Smooth muscle cell (in vitro differentiated cells): ENCODE measurements at regions not wholly inside any gene's neighbourhood (a gene's known extent, or its start where the extent isn't known, plus 50 kb on each side); places are given as distances from the start of the nearest gene placed in this dataset.

Experiments used
- DNase-seq: peaks from one replicate; lab custom pipeline; 2025; ENCODE audit not compliant: unreplicated experiment; lab: John Stamatoyannopoulos, UW
- H2AFZ ChIP-seq: fragments of 200-600 bp; sonication (generic); 2 replicates; pipeline ENCODE4 v1.6.0; 2016; ENCODE audit warnings: antibody characterized with exemption, low read depth, mild to moderate bottlenecking
- H3F3A ChIP-seq: fragments of 200-600 bp; sonication (generic); 2 replicates; pipeline ENCODE4 v1.6.0; 2017; ENCODE audit warnings: antibody characterized with exemption, low read depth
- H3K27ac ChIP-seq: fragments of 200-600 bp; sonication (generic); 2 replicates; pipeline ENCODE4 v1.5.1; 2016; ENCODE audit warnings: low read depth, mild to moderate bottlenecking
- H3K27me3 ChIP-seq: fragments of 200-600 bp; sonication (generic); 2 replicates; pipeline ENCODE4 v1.6.1; 2016; ENCODE audit warnings: low read depth, mild to moderate bottlenecking
- H3K36me3 ChIP-seq: fragments of 200-600 bp; sonication (generic); 2 replicates; pipeline ENCODE4 v1.5.1; 2016; ENCODE audit warnings: low read depth
- H3K4me1 ChIP-seq: fragments of 200-600 bp; sonication (generic); 2 replicates; pipeline ENCODE4 v1.5.1; 2016; ENCODE audit warnings: low read depth
- H3K4me2 ChIP-seq: fragments of 200-600 bp; sonication (generic); 2 replicates; pipeline ENCODE4 v1.6.0; 2016; ENCODE audit warnings: mild to moderate bottlenecking
- H3K4me3 ChIP-seq: fragments of 200-600 bp; sonication (generic); 2 replicates; pipeline ENCODE4 v1.5.1; 2016; ENCODE audit warnings: mild to moderate bottlenecking
- H3K79me2 ChIP-seq: fragments of 200-600 bp; sonication (generic); 2 replicates; pipeline ENCODE4 v1.6.0; 2016; ENCODE audit warnings: low read depth, mild to moderate bottlenecking
- H3K9ac ChIP-seq: fragments of 200-600 bp; sonication (generic); 2 replicates; pipeline ENCODE4 v1.6.0; 2016; ENCODE audit warnings: low read depth
- H3K9me3 ChIP-seq: fragments of 200-600 bp; sonication (generic); replicated peaks from 2 replicates; pipeline ENCODE4 v1.5.1; 2016; ENCODE audit warnings: low read depth
- H4K20me1 ChIP-seq: fragments of 200-600 bp; sonication (generic); 2 replicates; pipeline ENCODE4 v1.6.0; 2016; ENCODE audit warnings: low read depth
- WGBS: methylation state at CpG from one replicate; pipeline ENCODE4 v1.1.7; 2016; ENCODE audit warnings: low lambda C conversion rate; 5-methylcytosine and 5-hydroxymethylcytosine counted together
- TF ChIP-seq, protein P1 (sequence below): fragments of 200-600 bp; sonication (generic); IDR thresholded peaks from 2 replicates; pipeline ENCODE4 v1.5.1; 2017; ENCODE audit warnings: borderline replicate concordance, mild to moderate bottlenecking, antibody characterized with exemption; ENCODE audit not compliant: insufficient read depth, poor library complexity, severe bottlenecking

DNA sequence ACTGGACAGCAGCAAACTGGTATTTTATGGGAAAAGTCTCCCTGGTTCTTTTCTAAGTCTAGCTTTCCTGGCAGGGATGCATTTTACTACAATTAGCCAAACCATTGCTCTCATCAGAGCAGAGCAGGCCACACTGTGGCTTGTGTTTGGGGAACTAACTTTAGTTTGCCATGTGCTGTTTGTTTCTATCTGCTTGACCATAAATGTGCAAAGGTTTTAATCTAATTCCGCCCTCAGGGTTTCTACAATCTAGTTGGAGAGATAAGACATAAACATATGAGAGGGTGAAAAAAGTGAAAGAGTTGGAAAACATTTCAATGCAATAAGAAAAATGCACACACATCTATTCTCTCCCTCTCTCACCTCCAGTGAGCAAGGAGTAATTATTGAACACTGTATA, 86.9 kb upstream of the MAPK4 start:
- Histone ChIP-seq H3K9ac (no peak overlapping the region), H3K4me3 (no peak overlapping the region), H4K20me1 (no peaks in the 10 kb centered on the region), H3K36me3 (no peaks in the 10 kb centered on the region), H3K9me3 (no peaks in the 10 kb centered on the region), H2AFZ (no peak overlapping the region), H3F3A (no peaks in the 10 kb centered on the region), H3K27me3 (no peaks in the 10 kb centered on the region), H3K27ac (no peak overlapping the region), H3K4me2 (no peak overlapping the region), H3K4me1 (no peaks in the 10 kb centered on the region), H3K79me2 (no peaks in the 10 kb centered on the region)
- 42% methylated on average over 1 of the region's 1 CpG for WGBS
- DNase-seq, result no peak
- TF ChIP-seq, protein P1, sequence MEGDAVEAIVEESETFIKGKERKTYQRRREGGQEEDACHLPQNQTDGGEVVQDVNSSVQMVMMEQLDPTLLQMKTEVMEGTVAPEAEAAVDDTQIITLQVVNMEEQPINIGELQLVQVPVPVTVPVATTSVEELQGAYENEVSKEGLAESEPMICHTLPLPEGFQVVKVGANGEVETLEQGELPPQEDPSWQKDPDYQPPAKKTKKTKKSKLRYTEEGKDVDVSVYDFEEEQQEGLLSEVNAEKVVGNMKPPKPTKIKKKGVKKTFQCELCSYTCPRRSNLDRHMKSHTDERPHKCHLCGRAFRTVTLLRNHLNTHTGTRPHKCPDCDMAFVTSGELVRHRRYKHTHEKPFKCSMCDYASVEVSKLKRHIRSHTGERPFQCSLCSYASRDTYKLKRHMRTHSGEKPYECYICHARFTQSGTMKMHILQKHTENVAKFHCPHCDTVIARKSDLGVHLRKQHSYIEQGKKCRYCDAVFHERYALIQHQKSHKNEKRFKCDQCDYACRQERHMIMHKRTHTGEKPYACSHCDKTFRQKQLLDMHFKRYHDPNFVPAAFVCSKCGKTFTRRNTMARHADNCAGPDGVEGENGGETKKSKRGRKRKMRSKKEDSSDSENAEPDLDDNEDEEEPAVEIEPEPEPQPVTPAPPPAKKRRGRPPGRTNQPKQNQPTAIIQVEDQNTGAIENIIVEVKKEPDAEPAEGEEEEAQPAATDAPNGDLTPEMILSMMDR, result no peak

DNA sequence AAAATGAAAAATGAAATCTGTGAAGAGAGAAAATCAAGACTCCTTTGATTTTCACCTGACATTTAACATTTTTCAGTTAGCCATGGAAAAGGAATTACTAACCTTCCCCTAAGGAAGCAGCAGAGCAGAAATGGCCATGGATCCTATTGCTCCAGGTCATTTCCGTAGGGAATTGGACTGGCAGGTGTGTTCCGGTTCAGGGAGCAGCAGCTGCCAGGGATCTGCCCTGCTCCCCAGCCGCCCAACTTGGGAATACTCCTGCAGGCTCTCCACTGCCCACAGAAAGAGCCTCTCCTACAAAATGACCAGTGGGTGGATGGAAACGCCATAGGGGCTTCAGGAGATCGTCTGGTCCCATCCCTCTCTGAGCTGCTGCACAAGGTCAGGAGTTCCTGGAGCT, 86.0 kb upstream of the MAPK4 start:
- Histone ChIP-seq H3K9me3 (no peaks in the 10 kb centered on the region), H4K20me1 (no peaks in the 10 kb centered on the region), H3K79me2 (no peaks in the 10 kb centered on the region), H3F3A (no peaks in the 10 kb centered on the region), H3K9ac (no peak overlapping the region), H3K4me3 (no peak overlapping the region), H2AFZ (no peak overlapping the region), H3K27ac (no peak overlapping the region), H3K27me3 (no peaks in the 10 kb centered on the region), H3K4me1 (no peaks in the 10 kb centered on the region), H3K36me3 (no peaks in the 10 kb centered on the region), H3K4me2 (no peak overlapping the region)
- TF ChIP-seq, protein P1, result no peak
- WGBS, result 87% methylated on average over 5 of the region's 5 CpGs
- no peak for DNase-seq

DNA sequence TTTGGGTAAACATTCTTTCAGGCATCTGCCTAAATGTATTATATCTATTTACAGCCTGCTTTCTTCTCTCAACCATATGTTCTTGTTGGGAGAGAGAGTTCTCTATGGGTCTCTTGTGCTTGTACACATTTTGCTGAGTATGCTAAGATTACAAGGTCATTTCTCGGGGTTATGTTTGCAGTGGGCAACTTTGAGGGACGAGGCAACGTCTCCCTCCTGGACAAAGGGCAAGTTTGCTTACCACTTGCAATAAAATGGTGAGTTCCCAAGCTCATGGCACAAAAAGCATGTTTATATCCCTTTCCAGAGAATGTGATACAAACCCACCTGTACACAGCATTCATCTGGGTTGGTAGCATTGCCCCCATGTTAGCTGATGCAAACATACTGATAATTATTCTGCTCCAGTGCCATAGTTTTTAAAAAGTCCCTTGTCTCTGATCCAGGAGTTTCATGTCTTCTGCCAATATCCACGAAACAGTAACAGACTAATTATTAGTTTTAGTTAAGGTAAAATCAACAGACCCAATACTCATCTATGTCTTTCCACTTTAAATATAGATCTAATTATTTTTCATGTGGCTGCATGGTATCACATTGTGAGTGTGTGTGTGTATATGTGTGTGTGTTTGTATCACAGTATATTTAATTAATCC, 84.2 kb upstream of the MAPK4 start:
- no peaks in the 10 kb centered on the region for H3F3A ChIP-seq
- H3K9me3 ChIP-seq, result no peaks in the 10 kb centered on the region
- H4K20me1 ChIP-seq, result no peaks in the 10 kb centered on the region
- H3K27me3 ChIP-seq, result no peaks in the 10 kb centered on the region
- WGBS, result 85% methylated on average over 4 of the region's 4 CpGs
- H3K27ac ChIP-seq, result no peak overlapping the region
- no peaks in the 10 kb centered on the region for H3K4me1 ChIP-seq
- no peaks in the 10 kb centered on the region for H3K79me2 ChIP-seq
- DNase-seq, result no peak
- no peak overlapping the region for H3K4me3 ChIP-seq
- H3K36me3 ChIP-seq, result no peaks in the 10 kb centered on the region
- no peak overlapping the region for H3K9ac ChIP-seq
- H3K4me2 ChIP-seq, result no peak overlapping the region
- TF ChIP-seq, protein P1, result no peak
- H2AFZ ChIP-seq, result no peak overlapping the region

DNA sequence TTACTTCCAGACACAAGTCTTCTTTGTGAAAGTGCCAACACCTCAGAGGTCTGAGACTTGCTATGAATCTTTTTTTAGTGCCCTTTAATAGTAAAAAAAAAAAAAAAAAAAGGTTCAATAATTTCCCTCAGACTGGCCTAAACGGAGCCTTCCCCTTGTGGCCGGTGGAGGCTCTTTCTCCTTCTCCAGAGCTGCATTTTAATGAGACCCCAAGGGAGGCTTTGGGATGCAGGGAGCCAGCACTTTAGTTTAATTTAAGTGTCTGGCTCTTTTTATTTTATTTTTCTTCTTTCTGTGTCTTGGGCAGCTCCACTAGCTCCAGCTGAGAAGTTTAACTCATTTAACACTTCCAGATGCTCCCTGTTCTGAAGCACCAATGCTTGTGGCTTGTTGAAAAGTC, 67.8 kb upstream of the MAPK4 start:
- no peak for DNase-seq
- Histone ChIP-seq H3K4me2 (no peak overlapping the region), H3F3A (no peaks in the 10 kb centered on the region), H3K4me3 (no peak overlapping the region), H2AFZ (no peak overlapping the region), H3K79me2 (no peaks in the 10 kb centered on the region), H3K9me3 (no peaks in the 10 kb centered on the region), H3K4me1 (no peaks in the 10 kb centered on the region), H3K27me3 (no peaks in the 10 kb centered on the region), H3K36me3 (no peaks in the 10 kb centered on the region), H3K27ac (no peak overlapping the region), H3K9ac (no peak overlapping the region), H4K20me1 (no peaks in the 10 kb centered on the region)
- WGBS, result 64% methylated on average over 2 of the region's 2 CpGs
- TF ChIP-seq, protein P1, result no peak
